OCI-LY7 (cell line): ENCODE measurements at regions not wholly inside any gene's neighbourhood (a gene's known extent, or its start where the extent isn't known, plus 50 kb on each side); places are given as distances from the start of the nearest gene placed in this dataset.

ENCODE experiments used
- BruUV-seq: library from RNA; stranded (reverse); fragments of 400-500 nt; replicated peaks from 2 replicates; lab custom pipeline; 2021; lab: Mats Ljungman, UMichigan
- CTCF ChIA-PET: fragments of 300-600 bp; sonication (Branson Sonifier 250); formaldehyde crosslinking; loops from one replicate; lab custom pipeline; 2022; ENCODE audit warnings: antibody characterized with exemption; ENCODE audit not compliant: unreplicated experiment; lab: Charles Lee
- POLR2A ChIA-PET: fragments of 300-600 bp; sonication (Branson Sonifier 250); formaldehyde crosslinking; loops from one replicate; lab custom pipeline; 2022; ENCODE audit warnings: antibody characterized with exemption; lab: Charles Lee
- DNase-seq: peaks from one replicate; pipeline ENCODE4 v3.0.0-alpha.2; 2015; ENCODE audit warnings: low spot score
- H2AFZ ChIP-seq: fragments of 200-600 bp; sonication (generic), shearing (Covaris generic); 2 replicates; pipeline ENCODE4 v1.6.1; 2014; ENCODE audit warnings: mild to moderate bottlenecking, antibody characterized with exemption, low read length, moderate library complexity
- H3K27ac ChIP-seq: fragments of 200-600 bp; sonication (generic); 2 replicates; pipeline ENCODE4 v1.5.1; 2014; ENCODE audit warnings: mixed run types, low read depth, mild to moderate bottlenecking, moderate library complexity, low read length, inconsistent platforms; ENCODE audit not compliant: poor library complexity, severe bottlenecking
- H3K36me3 ChIP-seq: fragments of 200-600 bp; sonication (generic); 2 replicates; pipeline ENCODE4 v1.6.1; 2014; ENCODE audit warnings: mild to moderate bottlenecking, antibody characterized with exemption, low read length, moderate library complexity, mixed read lengths; ENCODE audit not compliant: insufficient read depth
- H3K4me1 ChIP-seq: fragments of 200-600 bp; sonication (generic); 2 replicates; pipeline ENCODE4 v1.5.1; 2014; ENCODE audit warnings: mild to moderate bottlenecking, low read length; ENCODE audit not compliant: insufficient read depth, poor library complexity, severe bottlenecking
- H3K4me2 ChIP-seq: fragments of 200-600 bp; sonication (generic); 2 replicates; pipeline ENCODE4 v1.6.1; 2014; ENCODE audit warnings: mild to moderate bottlenecking, low read length
- H3K4me3 ChIP-seq: fragments of 200-600 bp; sonication (generic); 2 replicates; pipeline ENCODE4 v1.5.1; 2014; ENCODE audit warnings: mild to moderate bottlenecking, low read depth, low read length; ENCODE audit not compliant: poor library complexity, severe bottlenecking
- H3K79me2 ChIP-seq: fragments of 200-600 bp; sonication (generic); 2 replicates; pipeline ENCODE4 v1.6.1; 2016; ENCODE audit warnings: low read depth, mild to moderate bottlenecking, low read length, moderate library complexity, mixed read lengths; ENCODE audit not compliant: insufficient read depth
- H3K9me2 ChIP-seq: fragments of 200-600 bp; sonication (generic); 2 replicates; pipeline ENCODE4 v1.6.1; 2016; ENCODE audit warnings: mild to moderate bottlenecking, low read length, mixed read lengths; ENCODE audit not compliant: insufficient read depth
- H3K9me3 ChIP-seq: fragments of 200-600 bp; sonication (generic); 2 replicates; pipeline ENCODE4 v1.6.1; 2014; ENCODE audit warnings: mild to moderate bottlenecking, mixed run types, low read length, mixed read lengths
- H4K20me1 ChIP-seq: fragments of 200-600 bp; sonication (generic); 2 replicates; pipeline ENCODE4 v1.6.1; 2014; ENCODE audit warnings: mild to moderate bottlenecking, antibody characterized with exemption, low read length, moderate library complexity, mixed read lengths; ENCODE audit not compliant: insufficient read depth
- CTCF ChIP-seq: fragments of 200-600 bp; sonication (generic); conservative IDR thresholded peaks from 2 replicates; pipeline ENCODE4 v1.5.1; 2014; ENCODE audit warnings: mild to moderate bottlenecking, antibody characterized with exemption, low read length, moderate library complexity, mixed read lengths
- EZH2phosphoT487 ChIP-seq: fragments of 200-600 bp; sonication (generic); IDR thresholded peaks from 2 replicates; pipeline ENCODE4 v1.6.1; 2018; ENCODE audit warnings: low read depth, borderline replicate concordance, mild to moderate bottlenecking, mixed run types, antibody characterized with exemption, low read length, moderate library complexity, mixed read lengths
- intact Hi-C: fragments of 100-400 bp; cut with micrococcal nuclease; formaldehyde crosslinking; loops from one replicate; pipeline ENCODE4 v1.10.0; 2022; ENCODE audit not compliant: unreplicated experiment

DNA sequence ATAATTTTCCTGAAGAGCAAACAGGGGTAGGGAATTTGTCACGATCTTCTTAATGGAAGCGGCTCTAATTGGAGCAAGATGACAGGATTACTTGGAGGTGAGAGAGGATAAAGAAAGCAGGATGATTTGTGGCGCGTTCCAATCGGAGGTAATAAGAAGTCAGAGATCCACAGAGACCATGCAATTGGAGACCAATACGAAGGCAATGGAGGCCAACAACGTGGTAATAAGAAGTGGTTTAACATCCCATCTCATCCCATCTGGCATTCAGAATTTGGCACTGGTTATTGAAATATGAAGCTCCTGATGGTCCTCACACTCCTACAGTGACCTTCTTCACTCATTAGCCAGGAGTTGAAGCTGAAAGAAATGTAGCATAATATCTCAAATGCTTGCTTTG, 130.6 kb downstream of the DLEU7 start:
- H3K9me2 ChIP-seq: no peaks in the 10 kb centered on the region
- H3K9me3 ChIP-seq: no peaks in the 10 kb centered on the region
- no peaks in the 10 kb centered on the region for H3K79me2 ChIP-seq
- TF ChIP-seq EZH2phosphoT487 (no peak), CTCF (no peak)
- POLR2A ChIA-PET: interaction anchor here (0.6 to 1.4 kb wide), 4 partner anchors 15 to 704 kb away, joined by 3 to 8 read pairs (median 3); no protein-coding TSS in a partner anchor
- no peak for DNase-seq
- CTCF ChIA-PET: no interaction called here
- H3K4me3 ChIP-seq: no peak overlapping the region
- H4K20me1 ChIP-seq: no peaks in the 10 kb centered on the region
- H3K36me3 ChIP-seq: no peaks in the 10 kb centered on the region
- intact Hi-C loops: no loop called here
- BruUV-seq: no TSS peak
- H3K4me2 ChIP-seq: no peak overlapping the region
- H3K27ac ChIP-seq: no peak overlapping the region
- peaks cover 13% of the 10 kb centered on the region for H3K4me1 ChIP-seq
- H2AFZ ChIP-seq: no peak overlapping the region

DNA sequence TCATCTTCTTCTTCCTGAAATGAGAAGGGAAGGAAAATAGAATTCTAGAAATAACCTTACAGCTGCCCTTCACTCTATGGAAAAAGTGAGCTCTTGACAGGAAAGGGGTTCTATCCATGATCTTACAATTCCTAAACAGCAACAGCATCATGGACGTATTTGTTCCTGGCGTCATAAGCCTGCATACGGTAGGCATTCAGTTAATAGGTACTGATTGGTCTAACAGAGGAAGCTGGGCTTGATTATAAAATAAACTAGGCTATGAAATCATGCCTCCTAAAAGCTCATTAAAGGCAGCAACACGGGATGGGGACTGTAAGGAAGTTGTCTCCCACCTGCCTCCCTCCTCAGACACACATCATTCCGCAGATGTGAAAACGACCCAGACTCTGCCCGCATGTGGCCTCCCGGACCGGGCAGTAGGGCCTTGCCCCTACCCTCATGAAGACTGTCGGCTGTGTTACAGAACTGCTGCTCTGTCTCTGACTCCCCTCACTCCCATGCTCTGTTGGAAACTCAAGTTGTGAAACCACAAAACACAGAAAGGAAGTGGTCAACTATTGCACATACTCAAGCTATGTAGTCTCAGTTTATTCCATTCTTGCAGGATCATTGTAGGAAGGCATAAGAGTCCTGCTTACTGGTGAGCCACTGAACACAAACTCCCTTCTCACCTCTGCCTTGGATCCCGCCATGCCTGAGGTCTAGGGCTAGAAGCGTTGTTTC, 129.8 kb downstream of the DLEU7 start:
- ChIA-PET CTCF (no interaction called here), POLR2A (interaction anchor here (0.6 to 1.7 kb wide), 6 partner anchors 11 to 705 kb away, joined by 3 to 8 read pairs (median 3); no protein-coding TSS in a partner anchor)
- no TSS peak for BruUV-seq
- peak; percentile 45 for DNase-seq
- Histone ChIP-seq H3K4me2 (peak overlapping the region; percentile 17), H3K9me2 (no peaks in the 10 kb centered on the region), H3K9me3 (no peaks in the 10 kb centered on the region), H3K4me1 (peaks cover 10% of the 10 kb centered on the region), H3K4me3 (no peak overlapping the region), H3K27ac (no peak overlapping the region), H3K36me3 (no peaks in the 10 kb centered on the region), H3K79me2 (no peaks in the 10 kb centered on the region), H2AFZ (peak overlapping the region; percentile 16; the same call in 1 of the 2 replicates), H4K20me1 (no peaks in the 10 kb centered on the region)
- intact Hi-C loops: no loop called here
- TF ChIP-seq EZH2phosphoT487 (no peak), CTCF (no peak)

GRCh38 chr13:50714891-50715290, 128.6 kb downstream of the DLEU7 start:
- Histone ChIP-seq H3K4me3 (no peak overlapping the region), H3K9me3 (no peaks in the 10 kb centered on the region), H4K20me1 (no peaks in the 10 kb centered on the region), H3K4me2 (no peak overlapping the region), H3K9me2 (no peaks in the 10 kb centered on the region), H3K4me1 (peaks cover 10% of the 10 kb centered on the region), H3K27ac (no peak overlapping the region), H2AFZ (no peak overlapping the region), H3K36me3 (no peaks in the 10 kb centered on the region), H3K79me2 (no peaks in the 10 kb centered on the region)
- BruUV-seq: no TSS peak
- intact Hi-C loops: no loop called here
- no peak for DNase-seq
- ChIA-PET POLR2A (interaction anchor here (0.5 to 1.7 kb wide), 3 partner anchors 11 to 47 kb away, joined by 3 to 7 read pairs (median 4); no protein-coding TSS in a partner anchor), CTCF (no interaction called here)
- no peak for TF ChIP-seq EZH2phosphoT487
